Ovary (tissue), 3 donors: ENCODE measurements at regions not wholly inside any gene's neighbourhood (a gene's known extent, or its start where the extent isn't known, plus 50 kb on each side); places are given as distances from the start of the nearest gene placed in this dataset.

Experiments
- CTCF ChIP-seq, 3 donors: fragments of 450-650 bp in 2 of 3; fragments of 200-600 bp in 1 of 3; IDR thresholded peaks; one replicate each; pipeline versions ENCODE4 v1.5.1 to v1.8.0; 2016 to 2022; ENCODE audit warnings: antibody characterized with exemption in 3 of 3, mild to moderate bottlenecking in 1 of 3
- EP300 ChIP-seq: sonication (generic); formaldehyde crosslinking; IDR thresholded peaks from one replicate; pipeline ENCODE4 v1.6.1; 2017; ENCODE audit warnings: antibody characterized with exemption
- donor health status: DM: no; HTN: no; CAD: no.

- TF ChIP-seq CTCF (IDR thresholded peaks at IDR 0.05): no peak
- no peak for TF ChIP-seq EP300
Measured at GRCh38 chr15:29890336-29891095, 68.2 kb upstream of the TJP1 start.
